PC-9 (cell line): ENCODE measurements at regions not wholly inside any gene's neighbourhood (a gene's known extent, or its start where the extent isn't known, plus 50 kb on each side); places are given as distances from the start of the nearest gene placed in this dataset.
"Not testable (repeated sequence)": the region's sequence is repeated elsewhere in the genome, so short reads cannot be mapped to it uniquely, and the experiment has no call there.

Experiments used
- BruUV-seq: library from RNA; stranded (reverse); fragments of 400-500 nt; replicated peaks from 2 replicates; lab custom pipeline; 2021; lab: Mats Ljungman, UMichigan
- CTCF ChIA-PET: fragments of 300-600 bp; sonication (Branson Sonifier 250); formaldehyde crosslinking; loops from one replicate; lab custom pipeline; 2022; ENCODE audit warnings: antibody characterized with exemption; lab: Charles Lee
- POLR2A ChIA-PET: fragments of 300-600 bp; sonication (Branson Sonifier 250); formaldehyde crosslinking; loops from one replicate; lab custom pipeline; 2022; ENCODE audit warnings: antibody characterized with exemption; ENCODE audit not compliant: unreplicated experiment; lab: Charles Lee
- DNase-seq, 2 experiments: peaks; one replicate each; pipeline versions ENCODE4 v3.0.0 to v3.0.0-alpha.2; 2015 to 2022; ENCODE audit warnings: mixed read lengths in 1 of 2
- H2AFZ ChIP-seq: fragments of 200-600 bp; sonication (generic); 2 replicates; pipeline ENCODE4 v1.8.1; 2017; ENCODE audit warnings: antibody characterized with exemption
- H3F3A ChIP-seq: fragments of 200-600 bp; sonication (generic); 2 replicates; pipeline ENCODE4 v1.8.1; 2017; ENCODE audit warnings: antibody characterized with exemption, mild to moderate bottlenecking, low read depth; ENCODE audit not compliant: insufficient read depth
- H3K27ac ChIP-seq: fragments of 200-600 bp; sonication (generic); 2 replicates; pipeline ENCODE4 v1.6.1; 2016; ENCODE audit warnings: mixed run types
- H3K27me3 ChIP-seq: fragments of 200-600 bp; sonication (generic); 2 replicates; pipeline ENCODE4 v1.6.1; 2016; ENCODE audit warnings: low read depth, mixed run types; ENCODE audit not compliant: insufficient read depth
- H3K36me3 ChIP-seq: fragments of 200-600 bp; sonication (generic); 2 replicates; pipeline ENCODE4 v1.6.1; 2016; ENCODE audit warnings: low read depth, mixed run types
- H3K4me1 ChIP-seq: fragments of 200-600 bp; sonication (generic); replicated peaks from 2 replicates; pipeline ENCODE4 v1.6.1; 2016; ENCODE audit warnings: mixed run types; ENCODE audit not compliant: insufficient read depth
- H3K4me2 ChIP-seq: fragments of 200-600 bp; sonication (generic); 2 replicates; pipeline ENCODE4 v1.6.1; 2017; ENCODE audit warnings: mixed run types
- H3K4me3 ChIP-seq: fragments of 200-600 bp; sonication (generic); 2 replicates; pipeline ENCODE4 v1.6.1; 2016; ENCODE audit warnings: mixed run types
- H3K79me2 ChIP-seq: fragments of 200-600 bp; sonication (generic); 2 replicates; pipeline ENCODE4 v1.6.1; 2017; ENCODE audit warnings: low read depth, mixed run types
- H3K9me2 ChIP-seq: fragments of 200-600 bp; sonication (generic); 2 replicates; pipeline ENCODE4 v1.8.1; 2017; ENCODE audit warnings: mild to moderate bottlenecking; ENCODE audit not compliant: insufficient read depth
- H3K9me3 ChIP-seq: fragments of 200-600 bp; sonication (generic); 2 replicates; pipeline ENCODE4 v1.8.1; 2016; ENCODE audit warnings: low read depth; ENCODE audit not compliant: insufficient read depth
- H4K20me1 ChIP-seq: fragments of 200-600 bp; sonication (generic); 2 replicates; pipeline ENCODE4 v1.8.1; 2017; ENCODE audit not compliant: insufficient read depth
- CTCF ChIP-seq: fragments of 200-600 bp; sonication (generic); conservative IDR thresholded peaks from 2 replicates; pipeline ENCODE4 v1.6.1; 2017; ENCODE audit warnings: mixed run types, antibody characterized with exemption, mild to moderate bottlenecking, moderate library complexity
- EZH2 ChIP-seq: fragments of 200-600 bp; sonication (generic); IDR thresholded peaks from 2 replicates; pipeline ENCODE4 v1.8.0; 2017; ENCODE audit warnings: antibody characterized with exemption, low read depth
- intact Hi-C: fragments of 100-400 bp; cut with micrococcal nuclease; formaldehyde crosslinking; loops from one replicate; pipeline ENCODE4 v1.10.0; 2022; ENCODE audit not compliant: unreplicated experiment

- Histone ChIP-seq H3F3A (no peaks in the 10 kb centered on the region), H3K4me1 (no peaks in the 10 kb centered on the region), H3K79me2 (no peaks in the 10 kb centered on the region), H2AFZ (peak overlapping the region; percentile 69; the same call in 1 of the 2 replicates), H3K4me2 (no peak overlapping the region), H3K27ac (no peak overlapping the region), H3K36me3 (no peaks in the 10 kb centered on the region), H3K9me3 (no peaks in the 10 kb centered on the region), H3K4me3 (no peak overlapping the region), H3K27me3 (no peaks in the 10 kb centered on the region), H4K20me1 (no peaks in the 10 kb centered on the region), H3K9me2 (peaks cover 3% of the 10 kb centered on the region; the same call in 1 of the 2 replicates)
- BruUV-seq, result no TSS peak
- no peak for TF ChIP-seq CTCF
- no peak for TF ChIP-seq EZH2
- DNase-seq, result no peak
- intact Hi-C loops, result no loop called here
- CTCF ChIA-PET, result no interaction called here
- POLR2A ChIA-PET, result no interaction called here
Observed at GRCh38 chr13:56173346-56173745, 967.4 kb upstream of the PRR20A start.

- Histone ChIP-seq H3K27me3 (no peaks in the 10 kb centered on the region), H3K9me3 (no peaks in the 10 kb centered on the region), H3F3A (no peaks in the 10 kb centered on the region), H3K79me2 (no peaks in the 10 kb centered on the region), H3K9me2 (no peaks in the 10 kb centered on the region), H3K36me3 (no peaks in the 10 kb centered on the region), H3K4me2 (no peak overlapping the region), H3K27ac (no peak overlapping the region), H4K20me1 (no peaks in the 10 kb centered on the region), H2AFZ (no peak overlapping the region), H3K4me1 (no peaks in the 10 kb centered on the region), H3K4me3 (no peak overlapping the region)
- no TSS peak for BruUV-seq
- DNase-seq, result no peak
- ChIA-PET CTCF (no interaction called here), POLR2A (no interaction called here)
- intact Hi-C loops, result no loop called here
- no peak for TF ChIP-seq EZH2
- no peak for TF ChIP-seq CTCF
Observed at GRCh38 chr13:56182598-56182997, 958.1 kb upstream of the PRR20A start.

GRCh38 chr13:56187331-56187730 lies 953.4 kb upstream of the PRR20A start:
- no peak overlapping the region for H2AFZ ChIP-seq
- CTCF ChIA-PET, result no interaction called here
- no peaks in the 10 kb centered on the region for H4K20me1 ChIP-seq
- no TSS peak for BruUV-seq
- POLR2A ChIA-PET, result no interaction called here
- no peak overlapping the region for H3K27ac ChIP-seq
- H3F3A ChIP-seq, result no peaks in the 10 kb centered on the region
- TF ChIP-seq EZH2 (no peak), CTCF (no peak)
- H3K4me2 ChIP-seq, result no peak overlapping the region
- intact Hi-C loops, result no loop called here
- H3K27me3 ChIP-seq, result no peaks in the 10 kb centered on the region
- H3K4me3 ChIP-seq, result no peak overlapping the region
- no peaks in the 10 kb centered on the region for H3K9me2 ChIP-seq
- H3K4me1 ChIP-seq, result no peaks in the 10 kb centered on the region
- no peak for DNase-seq
- H3K79me2 ChIP-seq, result no peaks in the 10 kb centered on the region
- no peaks in the 10 kb centered on the region for H3K9me3 ChIP-seq
- H3K36me3 ChIP-seq, result no peaks in the 10 kb centered on the region

- intact Hi-C loops, H3K27me3 ChIP-seq, H3K9me3 ChIP-seq, H3K36me3 ChIP-seq, DNase-seq, H3K79me2 ChIP-seq, H3K4me3 ChIP-seq, H4K20me1 ChIP-seq, BruUV-seq, H3K27ac ChIP-seq, CTCF ChIA-PET, H3K9me2 ChIP-seq, H3F3A ChIP-seq, H3K4me1 ChIP-seq, POLR2A ChIA-PET, H2AFZ ChIP-seq, H3K4me2 ChIP-seq: not testable (repeated sequence)
Observed at GRCh38 chr13:56188582-56188981, 952.1 kb upstream of the PRR20A start.
